OCI-LY3 (cell line): ENCODE measurements at regions not wholly inside any gene's neighbourhood (a gene's known extent, or its start where the extent isn't known, plus 50 kb on each side); places are given as distances from the start of the nearest gene placed in this dataset.

ENCODE experiments used
- EZH2phosphoT487 ChIP-seq: fragments of 200-600 bp; shearing (Covaris generic); IDR thresholded peaks from 2 replicates; pipeline ENCODE4 v1.6.1; 2018; ENCODE audit warnings: antibody characterized with exemption, mixed run types, low read depth
- TF ChIP-seq, protein P1 (sequence below): fragments of 200-600, 300-600 bp; sonication (generic); IDR thresholded peaks from 2 replicates; pipeline ENCODE4 v1.5.1; 2014; ENCODE audit warnings: antibody characterized with exemption, low read length, low read depth

- TF ChIP-seq, protein P1, sequence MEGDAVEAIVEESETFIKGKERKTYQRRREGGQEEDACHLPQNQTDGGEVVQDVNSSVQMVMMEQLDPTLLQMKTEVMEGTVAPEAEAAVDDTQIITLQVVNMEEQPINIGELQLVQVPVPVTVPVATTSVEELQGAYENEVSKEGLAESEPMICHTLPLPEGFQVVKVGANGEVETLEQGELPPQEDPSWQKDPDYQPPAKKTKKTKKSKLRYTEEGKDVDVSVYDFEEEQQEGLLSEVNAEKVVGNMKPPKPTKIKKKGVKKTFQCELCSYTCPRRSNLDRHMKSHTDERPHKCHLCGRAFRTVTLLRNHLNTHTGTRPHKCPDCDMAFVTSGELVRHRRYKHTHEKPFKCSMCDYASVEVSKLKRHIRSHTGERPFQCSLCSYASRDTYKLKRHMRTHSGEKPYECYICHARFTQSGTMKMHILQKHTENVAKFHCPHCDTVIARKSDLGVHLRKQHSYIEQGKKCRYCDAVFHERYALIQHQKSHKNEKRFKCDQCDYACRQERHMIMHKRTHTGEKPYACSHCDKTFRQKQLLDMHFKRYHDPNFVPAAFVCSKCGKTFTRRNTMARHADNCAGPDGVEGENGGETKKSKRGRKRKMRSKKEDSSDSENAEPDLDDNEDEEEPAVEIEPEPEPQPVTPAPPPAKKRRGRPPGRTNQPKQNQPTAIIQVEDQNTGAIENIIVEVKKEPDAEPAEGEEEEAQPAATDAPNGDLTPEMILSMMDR: peak; percentile 14; the same call in 1 of the 2 replicates
- no peak for TF ChIP-seq EZH2phosphoT487
Observed at GRCh38 chr7:125033506-125033905, 103.9 kb upstream of the POT1 start.
